HG03045 (cell line): ENCODE measurements at regions not wholly inside any gene's neighbourhood (a gene's known extent, or its start where the extent isn't known, plus 50 kb on each side); places are given as distances from the start of the nearest gene placed in this dataset.

Source experiments
- ATAC-seq: cut with Tn5 transposase; IDR thresholded peaks from one replicate; pipeline ENCODE4 v1.9.1; 2021; ENCODE audit warnings: mild to moderate bottlenecking, moderate library complexity; ENCODE audit not compliant: unreplicated experiment

DNA sequence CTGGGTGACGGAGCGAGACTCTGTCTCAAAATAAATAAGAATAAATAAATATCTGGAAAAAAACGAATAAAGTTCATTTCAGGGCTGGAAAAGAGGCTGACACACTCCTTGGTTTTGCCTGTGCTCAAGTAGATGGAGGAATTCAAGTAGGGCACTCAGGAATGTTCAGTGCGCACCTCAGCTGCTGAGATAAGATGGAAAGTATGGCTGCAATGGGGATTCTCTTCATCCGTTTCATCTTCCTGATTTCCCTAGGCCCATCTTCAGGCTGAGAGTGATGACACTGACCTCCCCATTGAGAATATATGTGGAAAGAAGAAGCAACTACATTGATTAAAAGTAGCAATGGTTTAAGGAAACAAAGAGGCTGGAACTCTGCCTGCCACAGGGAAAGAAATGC is 130.5 kb upstream of the ZNF644 start:
- no peak for ATAC-seq

DNA sequence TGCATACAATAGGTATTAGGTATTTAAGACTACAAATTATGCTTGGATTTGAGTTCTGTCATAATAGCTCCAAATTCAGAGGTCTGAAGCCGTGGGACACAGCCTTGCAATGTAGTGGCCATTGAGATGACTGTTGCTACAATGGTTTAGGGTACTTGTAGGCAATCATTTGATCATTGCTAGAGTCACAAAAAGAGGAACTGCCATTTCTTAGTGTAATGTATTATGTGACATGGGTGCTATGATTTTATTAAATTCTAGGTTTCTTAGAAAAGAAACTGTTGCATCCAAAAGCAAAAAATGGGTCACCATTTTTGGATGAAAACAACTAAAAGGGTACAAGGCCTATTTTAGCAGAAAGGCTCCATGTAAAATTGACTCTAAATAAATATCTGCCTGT is 129.9 kb upstream of the ZNF644 start:
- no peak for ATAC-seq

DNA sequence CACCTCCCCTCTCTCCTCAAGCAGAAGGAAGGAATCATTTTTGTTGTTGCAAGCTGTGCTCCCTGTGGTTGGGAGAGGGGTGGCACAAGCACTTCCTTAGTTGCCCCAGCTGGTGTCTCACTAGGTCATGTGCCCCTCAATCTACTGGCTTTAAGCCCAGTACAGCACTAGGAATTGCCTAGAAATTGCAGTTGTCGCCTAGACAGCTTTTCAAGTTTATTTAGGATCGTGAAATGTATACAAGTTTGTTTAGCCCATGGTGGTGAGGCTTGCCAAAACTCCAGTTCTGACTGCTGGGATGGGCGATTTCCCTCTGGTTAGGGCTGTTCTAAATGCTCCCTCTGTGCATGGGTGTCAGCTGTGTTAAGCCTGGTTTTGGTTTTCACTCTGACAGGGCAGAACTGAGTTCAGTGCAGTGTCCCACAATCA is 126.8 kb upstream of the ZNF644 start:
- ATAC-seq: no peak

DNA sequence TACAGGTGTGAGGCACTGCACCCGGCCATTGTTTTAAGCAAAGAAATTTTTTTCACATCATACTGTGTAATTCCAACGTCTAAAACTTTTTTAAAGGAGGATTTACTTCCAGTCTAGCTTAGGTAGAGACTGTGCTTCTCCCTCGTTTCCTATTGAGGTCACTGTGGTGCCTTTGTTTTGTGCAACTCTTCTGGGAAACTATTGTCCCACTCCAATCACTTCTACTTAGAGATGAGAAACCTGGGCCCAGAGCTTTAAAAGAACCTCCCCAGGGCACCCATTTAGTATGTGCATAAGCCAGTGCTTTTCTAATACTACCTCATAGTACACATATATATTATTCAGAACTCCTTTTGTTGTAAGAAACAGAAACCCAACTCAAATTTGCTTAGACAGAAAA is 120.0 kb upstream of the ZNF644 start:
- no peak for ATAC-seq

DNA sequence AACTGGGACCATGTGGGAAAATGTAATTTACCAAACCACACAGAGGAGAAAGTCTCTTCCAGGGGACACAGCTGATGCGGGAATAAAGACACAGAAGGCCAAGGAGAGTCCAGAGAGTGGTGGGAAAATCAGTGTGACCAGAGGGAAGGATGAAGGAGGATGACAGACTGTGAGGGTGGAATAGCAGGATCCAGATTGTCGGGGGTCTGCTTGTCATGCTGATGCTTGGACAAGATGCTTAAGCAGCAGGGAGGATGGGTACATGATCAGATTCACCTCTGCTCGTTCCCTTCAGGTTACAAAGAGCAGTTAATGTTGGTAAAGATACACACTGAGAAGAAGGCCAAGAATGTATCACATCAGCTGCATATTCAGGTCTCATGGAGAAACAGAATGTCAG is 117.1 kb upstream of the ZNF644 start:
- ATAC-seq: no peak

DNA sequence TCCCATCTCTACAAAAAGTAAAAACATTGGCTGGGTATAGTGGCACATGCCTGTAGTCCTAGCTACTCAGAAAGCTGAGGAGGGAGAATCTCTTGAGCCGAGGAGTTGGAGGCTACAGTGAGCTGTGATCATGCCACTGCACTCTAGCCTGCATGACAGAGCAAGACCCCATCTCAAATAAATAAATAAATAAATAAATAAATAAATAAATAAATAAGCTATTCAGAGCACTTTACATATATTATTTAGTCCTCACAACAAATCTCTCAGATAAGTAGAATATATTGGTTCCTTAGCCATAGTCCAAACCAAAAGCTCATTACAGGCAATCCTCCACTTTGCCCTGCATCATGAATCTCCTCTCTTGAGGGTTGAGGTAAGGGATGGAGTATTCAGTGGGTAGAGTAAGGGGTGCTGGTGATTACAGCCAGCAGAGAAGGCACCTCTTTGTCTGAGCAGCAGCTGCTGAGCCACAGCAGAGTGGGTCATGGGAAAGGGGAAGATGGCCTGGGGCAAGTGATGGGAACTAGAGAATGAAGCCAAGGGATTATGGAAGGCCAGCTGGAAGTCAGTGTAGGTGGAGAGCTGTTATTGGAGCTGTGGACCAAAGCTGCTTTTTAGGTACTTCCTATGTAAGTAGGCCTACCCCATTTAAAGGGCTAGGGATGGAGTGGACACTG is 115.5 kb upstream of the ZNF644 start:
- no peak for ATAC-seq

DNA sequence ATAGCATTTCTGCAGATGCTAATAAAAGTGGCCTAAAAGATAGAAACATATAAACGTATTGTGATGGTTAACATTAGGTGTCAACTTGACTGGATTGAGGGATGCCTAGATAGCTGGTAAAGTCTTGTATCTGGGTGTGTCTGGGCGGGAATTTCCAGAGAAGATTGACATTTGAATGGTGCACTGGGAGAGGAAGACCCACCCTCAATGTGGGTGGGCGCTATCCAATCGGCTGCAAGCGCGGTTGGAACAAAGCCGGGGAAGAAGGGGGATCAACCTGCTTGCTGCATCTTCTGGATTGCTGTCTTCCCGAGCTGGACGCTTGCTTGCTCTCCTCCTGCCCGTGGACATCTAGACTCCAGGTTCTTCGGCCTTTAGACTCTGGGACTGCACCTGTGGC is 114.0 kb upstream of the ZNF644 start:
- ATAC-seq: no peak

DNA sequence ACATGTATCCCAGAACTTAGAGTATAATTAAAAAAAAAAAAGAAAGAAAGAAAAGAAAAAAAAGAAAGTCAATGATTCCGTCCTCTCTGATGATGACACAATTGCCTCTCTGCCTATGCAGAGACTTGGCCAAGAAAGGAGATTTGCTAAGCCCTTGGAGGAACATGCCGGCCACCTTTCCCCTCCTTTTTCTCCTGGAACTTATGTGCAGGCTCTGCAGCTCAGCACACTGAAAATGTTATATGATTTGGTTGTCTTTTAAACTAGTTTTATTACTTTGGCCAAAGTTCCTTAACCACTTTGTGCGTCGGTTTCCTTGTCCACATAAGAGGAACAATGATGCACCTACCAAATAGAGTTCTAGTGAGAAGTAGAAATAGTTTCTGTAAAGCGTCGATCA is 111.4 kb upstream of the ZNF644 start:
- no peak for ATAC-seq

DNA sequence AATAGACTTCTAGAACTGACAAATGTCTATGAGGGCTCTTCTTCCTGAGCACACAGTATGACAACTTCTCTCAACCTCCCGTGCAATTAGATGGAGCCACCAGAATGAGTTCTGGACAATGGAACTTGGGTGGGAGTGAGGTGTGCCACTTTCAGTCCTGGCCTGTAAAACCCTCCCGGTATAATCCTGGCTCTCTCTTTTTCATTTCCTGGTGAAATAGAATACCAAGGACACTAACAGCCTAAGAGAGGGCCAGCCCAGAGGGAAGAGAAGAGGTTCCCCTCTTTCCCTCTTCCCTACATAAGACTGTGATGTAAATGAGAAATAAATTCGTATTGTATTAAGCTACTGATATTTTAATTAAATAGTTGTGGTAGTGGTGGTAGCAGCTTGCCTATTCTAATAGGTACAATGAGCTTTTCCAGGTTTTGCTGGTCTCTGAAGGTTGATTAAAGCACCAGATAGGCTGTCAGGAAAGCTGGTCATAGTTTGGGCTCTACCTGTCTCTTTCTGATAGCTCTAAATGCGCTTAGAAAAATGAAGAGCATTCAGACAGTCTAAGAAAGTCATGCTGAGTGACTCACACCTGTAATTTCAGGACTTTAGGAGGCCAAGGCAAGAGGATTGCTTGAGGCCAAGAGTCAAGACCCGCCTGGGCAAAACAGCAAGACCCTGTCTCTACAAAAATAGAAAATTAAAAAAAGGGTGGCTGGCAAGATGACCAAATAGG is 108.6 kb upstream of the ZNF644 start:
- no peak for ATAC-seq

DNA sequence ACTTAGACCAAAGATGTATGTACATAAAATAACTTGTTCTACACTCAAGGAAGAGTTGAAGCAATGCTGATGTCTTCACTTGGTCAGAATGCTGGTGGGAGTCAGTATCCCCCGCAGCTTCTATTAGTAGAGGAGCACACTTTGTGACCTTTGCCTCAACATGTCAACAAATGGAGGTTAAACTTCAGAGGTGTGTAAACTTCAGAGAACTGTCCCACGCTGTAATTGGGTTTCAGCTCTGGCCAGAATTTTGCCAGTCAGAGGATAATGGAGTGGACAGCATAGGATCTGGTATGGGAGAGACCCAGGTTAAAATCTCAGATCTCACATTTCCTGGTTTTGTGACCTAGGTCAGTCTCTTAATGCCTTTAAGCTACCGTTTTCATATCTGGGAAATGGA is 107.6 kb upstream of the ZNF644 start:
- no peak for ATAC-seq

DNA sequence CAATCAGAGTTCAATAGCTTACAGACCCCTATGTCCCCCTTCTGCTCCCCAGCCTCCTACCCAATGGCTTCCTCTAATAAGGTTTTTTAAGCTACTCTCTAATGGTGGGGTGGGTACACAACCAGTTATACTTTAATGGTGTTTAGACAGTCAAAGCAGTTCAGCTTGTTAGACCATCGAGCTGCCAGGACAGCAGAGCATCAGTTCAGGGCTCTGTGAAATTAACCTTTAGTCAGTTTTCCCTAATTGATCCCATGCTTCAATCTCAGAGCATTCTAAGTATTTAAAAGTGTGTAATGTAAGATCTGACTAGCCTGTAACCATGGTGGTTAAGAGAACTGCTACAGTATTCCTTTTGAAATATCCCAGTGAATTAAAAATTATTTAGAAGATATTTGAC is 107.2 kb upstream of the ZNF644 start:
- ATAC-seq: no peak

DNA sequence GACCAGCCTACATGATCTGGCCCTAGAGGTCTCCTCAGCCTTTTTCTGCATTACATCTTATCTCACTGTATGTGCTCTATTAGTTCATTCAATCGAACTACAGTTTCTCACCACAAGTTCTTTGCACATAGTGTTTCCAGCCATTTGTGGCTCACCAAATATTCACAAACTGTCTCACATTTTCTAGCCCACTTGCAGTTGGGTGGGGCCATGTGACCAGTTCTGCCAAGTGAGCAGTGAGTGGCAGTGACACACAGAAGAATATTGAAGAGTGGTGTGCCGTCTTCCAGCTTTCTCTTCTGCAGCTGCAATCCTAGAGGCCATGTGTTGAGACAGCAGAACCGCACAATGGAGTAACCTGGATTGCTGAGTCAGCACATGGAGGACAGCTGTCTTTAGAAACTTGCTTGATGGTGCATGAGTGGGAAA is 103.2 kb upstream of the ZNF644 start:
- ATAC-seq: no peak

DNA sequence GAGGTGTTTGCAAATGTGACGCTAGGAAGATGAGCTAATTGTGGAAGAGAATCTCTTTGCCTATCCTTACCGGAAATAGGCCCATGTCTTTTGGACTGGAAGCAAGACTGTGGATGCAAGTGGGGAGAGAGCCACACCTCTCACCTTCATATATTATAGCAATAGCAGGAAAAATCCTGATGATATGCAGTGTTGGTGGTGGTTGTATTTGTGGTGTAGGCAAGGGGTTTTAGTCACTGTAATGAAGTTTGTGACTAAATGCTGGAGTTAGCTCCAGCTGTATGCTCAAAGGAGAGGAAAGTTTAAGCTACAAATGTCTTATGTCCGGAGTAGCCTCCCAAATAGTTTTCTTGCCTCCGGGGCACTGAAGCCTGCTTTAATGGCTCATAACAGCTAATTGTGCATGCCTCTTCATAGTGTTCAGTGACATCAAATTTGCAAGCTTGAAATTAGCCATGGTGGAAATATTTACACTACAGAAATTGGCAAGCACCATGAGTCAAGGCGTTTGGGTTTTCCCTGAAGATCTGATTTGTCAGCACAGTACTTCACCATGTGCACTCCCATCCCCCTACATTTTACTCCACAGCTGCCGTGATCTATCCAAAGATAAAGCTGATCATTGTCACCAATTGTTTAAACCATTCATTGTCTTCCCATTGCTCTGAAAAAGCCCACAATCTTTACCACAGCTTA is 102.6 kb upstream of the ZNF644 start:
- no peak for ATAC-seq

DNA sequence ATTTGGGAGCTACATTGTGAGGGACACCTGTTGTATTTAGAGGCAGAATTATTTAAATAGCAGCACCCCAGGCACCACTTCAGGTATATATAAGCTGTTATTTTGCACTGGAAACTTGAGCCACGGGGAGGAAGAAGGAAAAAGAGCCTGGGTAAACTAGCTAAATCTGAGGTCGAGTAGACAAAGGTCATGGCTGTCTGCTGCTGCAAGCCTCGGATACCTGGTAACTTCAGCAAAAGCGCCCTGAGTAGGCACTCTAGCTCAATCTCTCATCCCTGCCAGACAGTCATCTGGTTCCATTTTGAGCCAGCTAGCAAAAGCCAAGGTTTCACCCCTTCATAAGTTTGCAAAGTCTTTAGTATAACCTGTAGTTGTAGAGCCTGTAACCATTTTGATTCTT is 101.9 kb upstream of the ZNF644 start:
- ATAC-seq: no peak

DNA sequence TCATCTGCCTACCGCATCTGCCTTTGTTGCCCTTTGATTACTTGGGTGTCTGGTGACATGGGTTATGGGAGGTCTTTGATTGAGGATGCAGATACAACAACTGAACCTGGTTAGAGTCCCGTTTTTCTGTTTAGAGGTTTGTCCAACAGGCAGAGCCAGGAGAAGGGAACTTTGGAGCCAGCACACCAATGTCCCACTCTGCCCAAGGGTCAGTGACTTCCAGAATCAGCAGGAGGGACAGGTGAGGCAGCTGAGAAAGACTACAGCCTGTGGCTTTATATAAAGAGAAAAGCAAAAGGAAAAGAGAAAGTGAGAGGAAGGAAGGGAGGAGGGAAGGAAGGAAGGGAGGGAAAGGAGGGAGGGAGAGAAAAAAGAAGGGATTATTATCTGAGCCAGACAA is 101.5 kb upstream of the ZNF644 start:
- ATAC-seq: no peak

DNA sequence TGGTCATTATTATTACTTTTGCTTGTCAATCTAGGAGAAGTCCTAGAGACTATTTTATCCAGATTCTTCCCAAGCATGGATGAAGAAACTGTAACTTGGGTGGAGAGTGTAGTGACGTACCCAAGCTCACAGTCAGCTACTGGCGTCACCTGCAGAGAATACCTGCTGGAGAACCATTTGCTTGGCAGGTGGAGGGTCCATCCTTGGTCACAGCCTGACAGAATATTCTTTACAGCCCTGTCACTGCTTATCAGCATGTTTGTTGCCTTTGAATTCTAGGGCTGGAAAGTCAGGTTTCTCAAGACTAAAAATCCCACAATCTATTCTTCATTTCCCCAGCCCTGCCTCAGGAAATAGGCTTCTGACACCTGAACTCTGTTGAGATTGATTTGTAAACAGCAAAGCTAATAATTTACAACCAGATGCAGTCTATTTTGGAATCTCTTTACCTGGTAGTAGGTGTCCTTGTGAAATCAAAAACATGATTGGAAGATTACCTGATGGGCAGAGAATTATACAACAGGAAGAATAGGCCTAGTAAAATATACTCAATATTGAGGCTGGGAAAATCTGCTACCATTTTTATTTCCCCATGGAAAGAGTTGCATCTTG is 100.4 kb upstream of the ZNF644 start:
- no peak for ATAC-seq

DNA sequence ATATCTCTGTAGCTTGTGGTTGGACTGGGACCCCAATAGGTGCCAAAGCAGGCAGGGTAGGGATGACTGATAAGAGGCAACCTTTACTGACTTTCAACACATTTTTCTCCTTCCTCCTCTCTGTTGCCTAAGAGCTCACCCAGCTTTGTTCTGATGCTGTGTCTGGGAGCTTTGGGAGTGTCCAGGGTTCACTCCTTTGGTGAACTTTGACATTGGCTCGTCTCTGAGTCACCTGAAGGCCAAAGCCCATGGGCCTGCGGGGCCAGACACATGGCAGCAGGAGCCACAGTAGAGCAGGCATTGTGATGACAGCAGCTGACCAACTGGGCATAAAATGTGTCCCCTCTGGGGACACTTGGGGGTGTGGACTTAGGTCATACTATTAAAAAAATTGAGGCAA is 99.5 kb upstream of the ZNF644 start:
- ATAC-seq: no peak

DNA sequence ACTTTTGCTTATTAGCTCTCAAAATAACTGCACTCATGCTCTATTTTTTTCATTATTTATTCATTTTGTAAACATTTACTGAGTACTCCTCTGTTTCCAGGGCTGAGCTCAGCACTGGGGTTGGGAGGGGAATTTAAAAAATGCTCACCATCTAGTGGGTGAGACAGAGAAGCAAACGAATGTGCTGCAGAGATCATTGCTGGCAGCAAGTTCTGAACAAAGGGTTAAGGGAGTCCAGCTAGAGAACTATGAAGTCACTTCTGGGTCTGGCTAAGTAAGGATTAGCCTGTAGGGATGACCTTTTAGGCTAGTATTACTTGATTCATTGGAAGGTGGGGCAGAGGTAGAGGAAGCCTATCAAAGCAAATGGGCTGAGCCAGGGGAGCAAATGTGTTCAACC is 99.1 kb upstream of the ZNF644 start:
- no peak for ATAC-seq

DNA sequence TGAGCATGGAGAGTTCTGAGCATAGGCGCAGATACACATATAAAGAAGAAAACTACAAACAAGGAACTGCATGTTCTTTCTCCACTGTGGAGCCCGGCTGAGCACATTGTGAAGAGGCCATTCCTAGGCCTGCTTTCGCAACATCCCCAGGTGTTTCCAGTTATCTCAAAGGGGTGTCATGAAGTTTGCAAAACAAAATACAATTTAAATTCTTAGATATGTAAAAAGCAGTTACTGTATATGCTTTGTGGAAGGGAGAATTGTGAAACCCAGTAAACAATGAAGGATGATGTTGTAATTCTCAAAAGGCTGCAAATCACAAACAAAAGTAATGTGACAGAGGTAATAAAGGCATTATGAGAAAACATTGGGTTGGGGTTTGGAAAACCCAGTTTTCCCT is 98.6 kb upstream of the ZNF644 start:
- no peak for ATAC-seq

DNA sequence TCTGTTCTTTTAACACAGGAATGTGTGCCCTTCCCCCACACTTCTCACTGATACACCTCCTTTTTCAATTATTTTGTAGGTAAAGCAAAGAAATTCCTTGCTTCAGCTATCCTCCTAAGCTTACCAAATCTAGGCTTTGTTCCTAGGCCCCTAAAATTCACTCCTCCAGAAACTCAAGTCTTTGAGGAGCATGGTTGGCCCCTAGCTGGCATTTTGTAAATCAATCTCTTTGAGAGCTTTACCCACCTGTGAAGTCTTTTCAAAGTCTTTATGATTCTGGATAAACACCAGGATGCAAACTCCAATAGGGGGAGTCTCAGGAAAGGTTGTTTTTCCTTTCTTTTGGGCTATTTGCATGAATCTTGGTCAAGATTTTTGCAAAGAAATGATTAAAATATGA is 82.9 kb upstream of the ZNF644 start:
- no peak for ATAC-seq

DNA sequence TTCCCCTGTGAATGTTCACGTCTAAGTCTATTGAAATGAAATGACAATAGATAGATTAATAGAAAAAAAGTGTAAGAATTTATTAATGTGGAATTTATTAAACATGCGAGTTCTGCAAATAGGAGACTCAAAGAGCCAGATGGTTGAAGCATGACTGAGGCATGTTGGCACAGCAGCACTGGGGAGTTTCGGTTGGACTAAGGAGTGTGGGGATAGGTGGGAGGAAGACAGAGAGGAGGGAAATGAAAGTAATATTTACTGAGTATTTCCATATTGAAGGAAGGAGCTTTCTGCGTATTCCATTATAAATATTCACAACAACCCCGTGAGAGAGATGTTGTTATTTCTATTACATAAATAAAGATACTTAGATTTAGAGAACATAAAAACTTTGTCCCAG is 79.5 kb upstream of the ZNF644 start:
- ATAC-seq: no peak
